ENCODE measurements at regions not wholly inside any gene's neighbourhood (a gene's known extent, or its start where the extent isn't known, plus 50 kb on each side); places are given as distances from the start of the nearest gene placed in this dataset.

DNA sequence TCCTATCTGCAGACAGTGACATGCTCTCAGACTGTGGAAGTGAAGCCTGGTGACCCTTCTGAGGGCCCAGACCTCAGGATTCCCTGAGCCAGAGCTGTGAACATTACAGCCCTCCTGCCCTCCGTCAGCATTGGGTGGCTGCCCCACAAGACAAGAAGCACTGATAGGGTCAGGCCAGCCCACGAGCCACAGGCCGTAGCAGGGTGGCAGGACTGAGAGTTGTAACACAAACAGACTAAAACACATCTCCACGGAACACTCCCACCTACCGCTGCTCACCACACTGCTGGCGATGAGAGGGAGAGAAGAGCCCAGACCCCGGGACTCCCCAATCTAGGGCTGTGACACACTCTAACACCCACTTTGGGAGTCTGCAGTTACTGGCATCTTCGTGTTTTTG, 264.8 kb upstream of the FSIP2 start:
- Histone ChIP-seq H3K4me1 (ENCODE audit: low read depth) (no peaks in the 10 kb centered on the region), H3K9me3 (no peaks in the 10 kb centered on the region), H3K36me3 (ENCODE audit: low read depth) (no peaks in the 10 kb centered on the region), H3K4me3 (no peak overlapping the region)
- TF ChIP-seq, protein P1, sequence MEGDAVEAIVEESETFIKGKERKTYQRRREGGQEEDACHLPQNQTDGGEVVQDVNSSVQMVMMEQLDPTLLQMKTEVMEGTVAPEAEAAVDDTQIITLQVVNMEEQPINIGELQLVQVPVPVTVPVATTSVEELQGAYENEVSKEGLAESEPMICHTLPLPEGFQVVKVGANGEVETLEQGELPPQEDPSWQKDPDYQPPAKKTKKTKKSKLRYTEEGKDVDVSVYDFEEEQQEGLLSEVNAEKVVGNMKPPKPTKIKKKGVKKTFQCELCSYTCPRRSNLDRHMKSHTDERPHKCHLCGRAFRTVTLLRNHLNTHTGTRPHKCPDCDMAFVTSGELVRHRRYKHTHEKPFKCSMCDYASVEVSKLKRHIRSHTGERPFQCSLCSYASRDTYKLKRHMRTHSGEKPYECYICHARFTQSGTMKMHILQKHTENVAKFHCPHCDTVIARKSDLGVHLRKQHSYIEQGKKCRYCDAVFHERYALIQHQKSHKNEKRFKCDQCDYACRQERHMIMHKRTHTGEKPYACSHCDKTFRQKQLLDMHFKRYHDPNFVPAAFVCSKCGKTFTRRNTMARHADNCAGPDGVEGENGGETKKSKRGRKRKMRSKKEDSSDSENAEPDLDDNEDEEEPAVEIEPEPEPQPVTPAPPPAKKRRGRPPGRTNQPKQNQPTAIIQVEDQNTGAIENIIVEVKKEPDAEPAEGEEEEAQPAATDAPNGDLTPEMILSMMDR (IDR thresholded peaks at IDR 0.05): no peak
- DNase-seq (no peak), ATAC-seq (no peak)
- intact Hi-C loops (cut with DNase I, micrococcal nuclease): no loop called here

DNA sequence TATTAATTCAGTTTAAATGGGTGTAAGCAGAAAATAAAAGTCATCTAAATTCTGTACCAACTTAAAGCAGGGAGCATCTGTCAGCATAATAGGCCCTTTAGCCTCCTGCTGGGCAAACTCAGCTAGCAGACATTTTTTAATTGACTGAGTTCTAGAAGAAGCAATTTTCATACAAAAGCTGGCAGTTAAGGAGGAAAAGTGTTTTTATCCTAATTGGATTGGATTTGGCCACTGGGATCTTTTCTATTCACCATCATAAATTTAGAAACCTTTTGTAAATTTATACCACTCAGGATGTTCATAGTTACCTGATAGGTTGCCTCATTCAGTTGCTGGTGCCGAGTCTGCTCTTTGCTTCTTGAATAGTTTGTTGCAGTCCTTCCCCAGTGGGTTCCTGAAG, 262.7 kb upstream of the FSIP2 start:
- no peaks in the 10 kb centered on the region for H3K9me3 ChIP-seq
- no peaks in the 10 kb centered on the region for H3K36me3 ChIP-seq (ENCODE audit: low read depth)
- intact Hi-C loops (cut with DNase I, micrococcal nuclease): no loop called here
- H3K4me1 ChIP-seq (ENCODE audit: low read depth): no peaks in the 10 kb centered on the region
- no peak for DNase-seq
- H3K4me3 ChIP-seq: no peak overlapping the region
- TF ChIP-seq, protein P1 (IDR thresholded peaks at IDR 0.05): no peak
- no peak for ATAC-seq

DNA sequence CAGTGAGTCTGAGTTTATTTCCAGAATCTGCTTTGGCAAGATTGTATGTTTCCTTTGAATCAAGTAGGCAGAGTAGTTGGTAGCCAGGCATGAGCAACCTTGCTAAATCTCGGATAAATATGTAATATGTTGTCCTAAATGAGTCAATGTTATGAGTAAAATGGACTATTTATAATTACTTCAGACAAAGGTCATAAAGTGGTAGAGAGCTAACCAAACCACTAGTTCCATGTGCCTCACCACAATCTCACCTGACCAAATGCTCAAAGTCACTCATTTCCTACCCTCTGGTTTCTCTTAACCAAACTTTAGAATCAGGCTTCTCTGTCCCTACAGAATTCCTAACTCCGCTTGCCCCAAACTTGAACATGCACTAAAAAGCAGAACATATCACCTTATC, 261.2 kb upstream of the FSIP2 start:
- no peaks in the 10 kb centered on the region for H3K9me3 ChIP-seq
- TF ChIP-seq, protein P1 (IDR thresholded peaks at IDR 0.05): no peak
- intact Hi-C loops (cut with DNase I, micrococcal nuclease): no loop called here
- no peak overlapping the region for H3K4me3 ChIP-seq
- no peaks in the 10 kb centered on the region for H3K36me3 ChIP-seq (ENCODE audit: low read depth)
- no peak for ATAC-seq
- DNase-seq: no peak
- no peaks in the 10 kb centered on the region for H3K4me1 ChIP-seq (ENCODE audit: low read depth)

- DNase-seq: no peak
- H3K36me3 ChIP-seq (ENCODE audit: low read depth): no peaks in the 10 kb centered on the region
- intact Hi-C loops (cut with DNase I, micrococcal nuclease): no loop called here
- no peaks in the 10 kb centered on the region for H3K9me3 ChIP-seq
- H3K4me1 ChIP-seq (ENCODE audit: low read depth): no peaks in the 10 kb centered on the region
- H3K4me3 ChIP-seq: no peak overlapping the region
- TF ChIP-seq, protein P1 (IDR thresholded peaks at IDR 0.05): no peak
- no peak for ATAC-seq
Measured at GRCh38 chr2:185484602-185485001, 254.0 kb upstream of the FSIP2 start.

GRCh38 chr2:185502351-185502750, 236.3 kb upstream of the FSIP2 start:
- ATAC-seq (no peak), DNase-seq (no peak)
- H3K4me1 ChIP-seq (ENCODE audit: low read depth): no peaks in the 10 kb centered on the region
- intact Hi-C loops (cut with DNase I, micrococcal nuclease): no loop called here
- no peaks in the 10 kb centered on the region for H3K36me3 ChIP-seq (ENCODE audit: low read depth)
- peaks cover 15% of the 10 kb centered on the region for H3K9me3 ChIP-seq
- H3K4me3 ChIP-seq: no peak overlapping the region
- TF ChIP-seq, protein P1 (IDR thresholded peaks at IDR 0.05): no peak

- H3K9me3 ChIP-seq: peaks cover 67% of the 10 kb centered on the region
- TF ChIP-seq, protein P1 (IDR thresholded peaks at IDR 0.05): no peak
- H3K36me3 ChIP-seq (ENCODE audit: low read depth): no peaks in the 10 kb centered on the region
- DNase-seq (no peak), ATAC-seq (no peak)
- no peaks in the 10 kb centered on the region for H3K4me1 ChIP-seq (ENCODE audit: low read depth)
- intact Hi-C loops (cut with DNase I, micrococcal nuclease): no loop called here
- H3K4me3 ChIP-seq: no peak overlapping the region
Measured at GRCh38 chr2:185507719-185508118, 230.9 kb upstream of the FSIP2 start.
